A549 (cell line): ENCODE measurements at regions not wholly inside any gene's neighbourhood (a gene's known extent, or its start where the extent isn't known, plus 50 kb on each side); places are given as distances from the start of the nearest gene placed in this dataset.

Experiments
- ATAC-seq, 2 experiments: fragments of 200-7000 bp in 1 of 2; fragments of >200 bp in 1 of 2; cut with Nextera tagmentation in 1 of 2; cut with Tn5 transposase in 1 of 2; 3 replicates each; pipeline versions ENCODE4 v1.8.0 to v1.9.1; 2018 to 2020; ENCODE audit warnings: mild to moderate bottlenecking in 1 of 2, moderate library complexity in 1 of 2
- CTCF ChIA-PET: fragments of 300-600 bp; sonication (Branson Sonifier 250); formaldehyde crosslinking; extraction: SDS; loops from one replicate; lab custom pipeline; 2021; ENCODE audit warnings: antibody characterized with exemption, inconsistent platforms; lab: Yijun Ruan, JAX
- POLR2A ChIA-PET: fragments of 350-600 bp; formaldehyde crosslinking; extraction: SDS; loops from one replicate; lab custom pipeline; 2021; ENCODE audit warnings: antibody characterized with exemption, inconsistent platforms; lab: Yijun Ruan, JAX
- DNase-seq, 2 experiments: peaks; one replicate each; pipeline versions ENCODE4 v3.0.0 to v3.0.0-alpha.2; 2011 to 2016; ENCODE audit warnings: low read depth in 1 of 2, low spot score in 1 of 2
- FAIRE-seq: peaks from 2 replicates; lab custom pipeline; 2011; peaks lifted over from hg19 to GRCh38; lab: Jason Lieb, UNC
- H3K27ac ChIP-seq, 2 experiments: fragments of >200 bp; sonication (Bioruptor Twin); formaldehyde crosslinking; 3 replicates each; pipeline ENCODE4 v1.5.1; 2016 to 2017
- H3K4me1 ChIP-seq: fragments of >200 bp; sonication (Bioruptor Twin); formaldehyde crosslinking; 3 replicates; pipeline ENCODE4 v1.6.1; 2016
- H3K4me2 ChIP-seq: fragments of >200 bp; sonication (Bioruptor Twin); formaldehyde crosslinking; 3 replicates; pipeline ENCODE4 v1.6.1; 2016
- H3K4me3 ChIP-seq: fragments of >200 bp; sonication (Bioruptor Twin); formaldehyde crosslinking; 3 replicates; pipeline ENCODE4 v1.5.1; 2016
- H3K9me3 ChIP-seq: fragments of >200 bp; sonication (Bioruptor Twin); formaldehyde crosslinking; 3 replicates; pipeline ENCODE4 v1.6.1; 2016
- CBX2 ChIP-seq: fragments of 200-600 bp; sonication (generic); IDR thresholded peaks from 2 replicates; pipeline ENCODE4 v1.6.1; 2016; ENCODE audit warnings: low read depth, mild to moderate bottlenecking, borderline replicate concordance
- CEBPB ChIP-seq, 2 experiments: fragments of >200 bp in 1 of 2; sonication (Bioruptor Twin) in 1 of 2; formaldehyde crosslinking in 1 of 2; IDR thresholded peaks; 2 replicates each; pipeline ENCODE4 v1.6.1; 2012 to 2016
- EHMT2 ChIP-seq: fragments of 200-600 bp; sonication (generic); IDR thresholded peaks from 2 replicates; pipeline ENCODE4 v1.6.1; 2016; ENCODE audit warnings: antibody characterized with exemption, low read depth, mild to moderate bottlenecking, moderate library complexity
- EP300 ChIP-seq, 2 experiments: fragments of >200 bp; sonication (Bioruptor Twin); formaldehyde crosslinking; IDR thresholded peaks; 2 replicates in 1 of 2; 3 replicates in 1 of 2; pipeline ENCODE4 v1.6.1; 2016 to 2017
- FOXS1 ChIP-seq: fragments of 250-450 bp; sonication (Bioruptor Pico); IDR thresholded peaks from 2 replicates; pipeline ENCODE4 v1.5.0; 2020; ENCODE audit warnings: mild to moderate bottlenecking, moderate library complexity
- HEYL ChIP-seq: fragments of 250-450 bp; sonication (Bioruptor Pico); IDR thresholded peaks from 2 replicates; pipeline ENCODE4 v1.8.0; 2021; ENCODE audit warnings: mild to moderate bottlenecking, moderate library complexity
- HOXB5 ChIP-seq: fragments of 250-450 bp; sonication (Bioruptor Pico); IDR thresholded peaks from 2 replicates; pipeline ENCODE4 v1.5.0; 2020; ENCODE audit warnings: mild to moderate bottlenecking, moderate library complexity
- JUNB ChIP-seq: fragments of >200 bp; sonication (Bioruptor Twin); formaldehyde crosslinking; IDR thresholded peaks from 2 replicates; pipeline ENCODE4 v1.6.1; 2016
- KDM1A ChIP-seq: fragments of 200-600 bp; sonication (generic); IDR thresholded peaks from 2 replicates; pipeline ENCODE4 v1.6.1; 2016; ENCODE audit warnings: low read depth, mild to moderate bottlenecking
- KDM5A ChIP-seq: fragments of 200-600 bp; sonication (generic); IDR thresholded peaks from 2 replicates; pipeline ENCODE4 v1.6.1; 2016; ENCODE audit warnings: antibody characterized with exemption, mild to moderate bottlenecking
- MAFK ChIP-seq: fragments of 450-650 bp; IDR thresholded peaks from 2 replicates; pipeline ENCODE4 v1.6.1; 2014; ENCODE audit not compliant: partially characterized antibody
- MAZ ChIP-seq: fragments of 150-350 bp; IDR thresholded peaks from 2 replicates; pipeline ENCODE4 v1.6.1; 2014; ENCODE audit warnings: antibody characterized with exemption, low read depth, low read length, borderline replicate concordance
- NPAS2 ChIP-seq: fragments of 250-450 bp; sonication (Bioruptor Pico); IDR thresholded peaks from 2 replicates; pipeline ENCODE4 v1.8.0; 2022; ENCODE audit warnings: mild to moderate bottlenecking, moderate library complexity, borderline replicate concordance
- RAD21 ChIP-seq, 2 experiments: fragments of >200 bp in 1 of 2; sonication (Bioruptor Twin) in 1 of 2; formaldehyde crosslinking in 1 of 2; IDR thresholded peaks in 1 of 2; conservative IDR thresholded peaks in 1 of 2; 2 replicates in 1 of 2; 3 replicates in 1 of 2; pipeline ENCODE4 v1.6.1; 2012 to 2018; ENCODE audit warnings: inconsistent platforms in 1 of 2
- RFX5 ChIP-seq: fragments of 450-650 bp; IDR thresholded peaks from 2 replicates; pipeline ENCODE4 v1.7.1; 2014; ENCODE audit warnings: antibody characterized with exemption, mild to moderate bottlenecking, moderate library complexity
- SMC3 ChIP-seq: fragments of >200 bp; sonication (Bioruptor Twin); formaldehyde crosslinking; IDR thresholded peaks from 3 replicates; pipeline ENCODE4 v1.6.1; 2018; ENCODE audit warnings: inconsistent platforms
- TFCP2L1 ChIP-seq: fragments of 250-450 bp; sonication (Bioruptor Pico); IDR thresholded peaks from 2 replicates; pipeline ENCODE4 v1.5.0; 2021; ENCODE audit warnings: mild to moderate bottlenecking
- ZNF302 ChIP-seq: fragments of 250-450 bp; sonication (Bioruptor Pico); IDR thresholded peaks from 2 replicates; pipeline ENCODE4 v1.9.0; 2021; ENCODE audit warnings: inconsistent platforms, mild to moderate bottlenecking, moderate library complexity
- WGBS: methylation state at CpG from one replicate; pipeline ENCODE4 v1.1.6; 2017; ENCODE audit errors: missing lambda C conversion rate; 5-methylcytosine and 5-hydroxymethylcytosine counted together
- TF ChIP-seq, protein P1 (sequence below): fragments of >200 bp; sonication (Bioruptor Twin); formaldehyde crosslinking; IDR thresholded peaks from 3 replicates; pipeline ENCODE4 v1.5.1; 2016
- TF ChIP-seq, protein P2 (sequence below): IDR thresholded peaks from 2 replicates; pipeline ENCODE4 v1.6.1; 2012; ENCODE audit warnings: low read depth, borderline replicate concordance
- TF ChIP-seq, protein P3 (sequence below): fragments of 150-350 bp; IDR thresholded peaks from 2 replicates; pipeline ENCODE4 v1.6.1; 2014; ENCODE audit warnings: low read depth, mild to moderate bottlenecking, low read length

DNA sequence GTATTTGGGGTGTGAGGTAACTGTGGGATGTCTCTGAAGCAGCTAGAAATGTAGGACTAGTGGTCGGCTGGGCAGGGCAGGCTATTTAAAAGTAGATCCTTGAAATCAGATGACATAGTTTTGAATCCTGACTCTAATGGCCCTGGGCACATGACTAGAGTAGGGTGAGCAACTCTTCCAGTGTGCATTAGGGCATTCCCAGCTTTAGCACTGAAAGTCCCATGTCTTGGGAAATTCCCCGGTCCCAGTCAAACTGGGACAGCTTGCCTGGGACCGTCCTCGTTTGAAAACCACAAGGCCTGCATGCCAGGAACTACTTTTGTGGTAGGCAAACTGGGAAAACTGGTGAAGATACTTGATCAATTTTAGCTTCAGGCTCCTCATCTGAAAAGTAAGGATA, 255.3 kb downstream of the PTEN start:
- Histone ChIP-seq H3K9me3 (no peaks in the 10 kb centered on the region), H3K4me1 (0 out of 3 replicates have a peak, but pooled peaks cover 9% of the 10 kb centered on the region), H3K4me2 (no peak overlapping the region), H3K4me3 (no peak overlapping the region), H3K27ac (no peak overlapping the region)
- FAIRE-seq = no peak
- WGBS = 88% methylated on average over 4 of the region's 4 CpGs
- TF ChIP-seq SMC3 (no peak), HEYL (CRISPR knock-in tag) (no peak), JUNB (no peak), FOXS1 (CRISPR knock-in tag) (no peak), MAZ (no peak), TFCP2L1 (CRISPR knock-in tag) (no peak), CEBPB (IDR thresholded peaks at IDR 0.05) (no peak), KDM5A (no peak), ZNF302 (CRISPR knock-in tag) (no peak)
- TF ChIP-seq, protein P1, sequence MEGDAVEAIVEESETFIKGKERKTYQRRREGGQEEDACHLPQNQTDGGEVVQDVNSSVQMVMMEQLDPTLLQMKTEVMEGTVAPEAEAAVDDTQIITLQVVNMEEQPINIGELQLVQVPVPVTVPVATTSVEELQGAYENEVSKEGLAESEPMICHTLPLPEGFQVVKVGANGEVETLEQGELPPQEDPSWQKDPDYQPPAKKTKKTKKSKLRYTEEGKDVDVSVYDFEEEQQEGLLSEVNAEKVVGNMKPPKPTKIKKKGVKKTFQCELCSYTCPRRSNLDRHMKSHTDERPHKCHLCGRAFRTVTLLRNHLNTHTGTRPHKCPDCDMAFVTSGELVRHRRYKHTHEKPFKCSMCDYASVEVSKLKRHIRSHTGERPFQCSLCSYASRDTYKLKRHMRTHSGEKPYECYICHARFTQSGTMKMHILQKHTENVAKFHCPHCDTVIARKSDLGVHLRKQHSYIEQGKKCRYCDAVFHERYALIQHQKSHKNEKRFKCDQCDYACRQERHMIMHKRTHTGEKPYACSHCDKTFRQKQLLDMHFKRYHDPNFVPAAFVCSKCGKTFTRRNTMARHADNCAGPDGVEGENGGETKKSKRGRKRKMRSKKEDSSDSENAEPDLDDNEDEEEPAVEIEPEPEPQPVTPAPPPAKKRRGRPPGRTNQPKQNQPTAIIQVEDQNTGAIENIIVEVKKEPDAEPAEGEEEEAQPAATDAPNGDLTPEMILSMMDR = no peak
- TF ChIP-seq, protein P2, sequence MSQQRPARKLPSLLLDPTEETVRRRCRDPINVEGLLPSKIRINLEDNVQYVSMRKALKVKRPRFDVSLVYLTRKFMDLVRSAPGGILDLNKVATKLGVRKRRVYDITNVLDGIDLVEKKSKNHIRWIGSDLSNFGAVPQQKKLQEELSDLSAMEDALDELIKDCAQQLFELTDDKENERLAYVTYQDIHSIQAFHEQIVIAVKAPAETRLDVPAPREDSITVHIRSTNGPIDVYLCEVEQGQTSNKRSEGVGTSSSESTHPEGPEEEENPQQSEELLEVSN = no peak
- no peak for ATAC-seq
- DNase-seq = no peak
- ChIA-PET POLR2A (no interaction called here), CTCF (interaction anchor here (0.6 to 1.8 kb wide), 2 partner anchors 270 to 291 kb away, joined by 3 to 9 read pairs; no protein-coding TSS in a partner anchor)

DNA sequence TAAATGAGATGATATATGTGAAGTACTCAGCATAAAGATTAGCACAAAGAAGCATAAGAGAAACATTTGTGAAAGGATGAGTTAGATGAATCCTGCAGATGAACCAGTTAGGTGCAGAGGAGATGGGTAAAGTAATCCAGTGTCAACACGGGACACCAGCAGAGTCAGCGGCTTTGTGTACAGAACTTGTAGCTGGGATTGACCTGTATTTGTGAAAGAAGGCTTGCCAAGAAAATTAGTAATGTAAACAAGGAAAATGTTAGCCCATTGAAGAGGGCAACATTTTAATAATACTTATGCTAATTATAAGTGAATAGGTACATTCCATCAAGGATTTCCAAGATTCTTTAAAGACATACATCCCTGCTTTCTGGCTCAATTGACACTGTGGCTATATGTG, 255.7 kb downstream of the PTEN start:
- 69% methylated on average over 2 of the region's 2 CpGs for WGBS
- DNase-seq = no peak
- ChIA-PET CTCF (interaction anchor here (1.8 kb wide), 1 partner anchor 270 kb away, joined by 9 read pairs; no protein-coding TSS in a partner anchor), POLR2A (no interaction called here)
- no peaks in the 10 kb centered on the region for H3K9me3 ChIP-seq
- 0 out of 3 replicates have a peak, but pooled peaks cover 9% of the 10 kb centered on the region for H3K4me1 ChIP-seq
- no peak overlapping the region for H3K27ac ChIP-seq
- no peak for ATAC-seq
- FAIRE-seq = no peak
- H3K4me2 ChIP-seq = no peak overlapping the region
- TF ChIP-seq, protein P1 = no peak
- TF ChIP-seq EHMT2 (no peak), CBX2 (no peak), FOXS1 (CRISPR knock-in tag) (no peak), RFX5 (no peak), EP300 (IDR thresholded peaks at IDR 0.05) (no peak), KDM1A (no peak), HOXB5 (CRISPR knock-in tag) (no peak), NPAS2 (no peak), MAFK (no peak), RAD21 (conservative IDR thresholded peaks at IDR 0.05 in 1 of 2, IDR thresholded peaks at IDR 0.05 in 1 of 2) (no peak)
- TF ChIP-seq, protein P2 = no peak
- TF ChIP-seq, protein P3, sequence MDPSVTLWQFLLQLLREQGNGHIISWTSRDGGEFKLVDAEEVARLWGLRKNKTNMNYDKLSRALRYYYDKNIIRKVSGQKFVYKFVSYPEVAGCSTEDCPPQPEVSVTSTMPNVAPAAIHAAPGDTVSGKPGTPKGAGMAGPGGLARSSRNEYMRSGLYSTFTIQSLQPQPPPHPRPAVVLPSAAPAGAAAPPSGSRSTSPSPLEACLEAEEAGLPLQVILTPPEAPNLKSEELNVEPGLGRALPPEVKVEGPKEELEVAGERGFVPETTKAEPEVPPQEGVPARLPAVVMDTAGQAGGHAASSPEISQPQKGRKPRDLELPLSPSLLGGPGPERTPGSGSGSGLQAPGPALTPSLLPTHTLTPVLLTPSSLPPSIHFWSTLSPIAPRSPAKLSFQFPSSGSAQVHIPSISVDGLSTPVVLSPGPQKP = no peak
- no peak overlapping the region for H3K4me3 ChIP-seq
